HepG2 (cell line): ENCODE measurements at regions not wholly inside any gene's neighbourhood (a gene's known extent, or its start where the extent isn't known, plus 50 kb on each side); places are given as distances from the start of the nearest gene placed in this dataset.

Experiments
- ATAC-seq: fragments of 200-7000 bp; cut with Tn5 transposase; 3 replicates; pipeline ENCODE4 v1.9.1; 2020; ENCODE audit warnings: mild to moderate bottlenecking, moderate library complexity
- BruUV-seq: library from RNA; stranded (reverse); fragments of 400-500 nt; replicated peaks from 2 replicates; lab custom pipeline; 2021; lab: Mats Ljungman, UMichigan
- CTCF ChIA-PET: fragments of 300-600 bp; formaldehyde crosslinking; extraction: SDS; loops from one replicate; lab custom pipeline; 2021; ENCODE audit warnings: low total read pairs, inconsistent platforms, low intra/inter-chr PET ratio; lab: Yijun Ruan, JAX
- POLR2A ChIA-PET: fragments of 350-600 bp; sonication (Branson Sonifier 250); formaldehyde crosslinking; loops from one replicate; lab custom pipeline; 2020; ENCODE audit warnings: antibody characterized with exemption, inconsistent platforms; lab: Yijun Ruan, JAX
- DNase-seq: peaks from one replicate; pipeline ENCODE4 v3.0.0-alpha.2; 2015; ENCODE audit warnings: low spot score
- FAIRE-seq: peaks from 3 replicates; lab custom pipeline; 2011; peaks lifted over from hg19 to GRCh38; lab: Jason Lieb, UNC
- H2AFZ ChIP-seq: one replicate; pipeline ENCODE4 v1.6.1; 2011; ENCODE audit warnings: low read length, inconsistent platforms
- H3K27ac ChIP-seq: fragments of 300-600 bp; 3 replicates; pipeline ENCODE4 v1.8.0; 2011; ENCODE audit warnings: mixed run types, mild to moderate bottlenecking, mixed read lengths, low read length, inconsistent platforms; ENCODE audit not compliant: insufficient read depth; ENCODE audit errors: extremely low read length
- H3K27me3 ChIP-seq, 2 experiments: fragments of 200-600 bp in 1 of 2; 2 replicates in 1 of 2; 3 replicates in 1 of 2; pipeline versions ENCODE4 v1.6.0 to v1.8.0; 2011; ENCODE audit warnings: low read length in 2 of 2, mild to moderate bottlenecking in 2 of 2, moderate library complexity in 2 of 2, inconsistent platforms in 1 of 2; ENCODE audit not compliant: insufficient read depth in 2 of 2, control insufficient read depth in 1 of 2
- H3K36me3 ChIP-seq, 2 experiments: fragments of 200-600 bp in 1 of 2; replicated peaks in 1 of 2; 2 replicates in 1 of 2; 3 replicates in 1 of 2; pipeline versions ENCODE4 v1.5.1 to v1.8.0; 2011; ENCODE audit warnings: low read length in 2 of 2, inconsistent platforms in 1 of 2; ENCODE audit not compliant: insufficient read depth in 2 of 2, control insufficient read depth in 1 of 2
- H3K4me1 ChIP-seq: 2 replicates; pipeline ENCODE4 v1.5.1; 2012; ENCODE audit warnings: low read length, inconsistent platforms; ENCODE audit not compliant: insufficient read depth
- H3K4me2 ChIP-seq: 2 replicates; pipeline ENCODE4 v1.6.0; 2011; ENCODE audit warnings: low read depth, low read length, inconsistent platforms
- H3K4me3 ChIP-seq, 3 experiments: fragments of 200-600 bp in 1 of 3; sonication (generic), shearing (Covaris generic) in 1 of 3; replicated peaks in 1 of 3; 2 replicates each; pipeline ENCODE4 v1.5.1; 2011 to 2016; ENCODE audit warnings: low read length in 3 of 3, inconsistent platforms in 2 of 3, low read depth in 2 of 3, mild to moderate bottlenecking in 2 of 3, control low read depth in 1 of 3, mixed read lengths in 1 of 3; ENCODE audit not compliant: insufficient read depth in 1 of 3
- H3K79me2 ChIP-seq: one replicate; pipeline ENCODE4 v1.6.1; 2011; ENCODE audit warnings: low read length, inconsistent platforms; ENCODE audit not compliant: insufficient read depth
- H3K9ac ChIP-seq: 2 replicates; pipeline ENCODE4 v1.6.0; 2011; ENCODE audit warnings: mild to moderate bottlenecking, low read depth, low read length, inconsistent platforms; ENCODE audit not compliant: insufficient read depth
- H3K9me3 ChIP-seq: 2 replicates; pipeline ENCODE4 v1.5.1; 2012; ENCODE audit warnings: mild to moderate bottlenecking, low read length
- H4K20me1 ChIP-seq: 2 replicates; pipeline ENCODE4 v1.6.0; 2011; ENCODE audit warnings: inconsistent platforms, mild to moderate bottlenecking, low read length, moderate library complexity; ENCODE audit not compliant: insufficient read depth
- ATF7 ChIP-seq, 2 experiments: fragments of 450-650 bp in 1 of 2; sonication (generic) in 1 of 2; formaldehyde crosslinking in 1 of 2; IDR thresholded peaks; 2 replicates each; pipeline versions ENCODE4 v1.4.0 to v1.6.1; 2016 to 2020; ENCODE audit warnings: antibody characterized with exemption in 1 of 2, mild to moderate bottlenecking in 1 of 2, missing genetic modification reagents in 1 of 2
- ATRX ChIP-seq: sonication (generic); formaldehyde crosslinking; IDR thresholded peaks from 2 replicates; pipeline ENCODE4 v1.4.0; 2020; ENCODE audit warnings: missing genetic modification reagents, borderline replicate concordance
- FOSL1 ChIP-seq: sonication (generic); formaldehyde crosslinking; IDR thresholded peaks from 2 replicates; pipeline ENCODE4 v1.9.0; 2021; ENCODE audit warnings: missing genetic modification reagents, borderline replicate concordance
- ZBTB21 ChIP-seq: sonication (generic); formaldehyde crosslinking; IDR thresholded peaks from 2 replicates; pipeline ENCODE4 v1.4.0; 2020; ENCODE audit warnings: missing genetic modification reagents
- ZKSCAN8 ChIP-seq: IDR thresholded peaks from 2 replicates; pipeline ENCODE4 v1.6.1; 2016; ENCODE audit warnings: borderline replicate concordance, missing genetic modification reagents, missing compliant biosample characterization
- ZNF280D ChIP-seq: sonication (generic); formaldehyde crosslinking; IDR thresholded peaks from 2 replicates; pipeline ENCODE4 v1.5.1; 2020; ENCODE audit warnings: mild to moderate bottlenecking, missing genetic modification reagents
- ZNF317 ChIP-seq: sonication (generic); formaldehyde crosslinking; IDR thresholded peaks from 2 replicates; pipeline ENCODE4 v1.5.0; 2020; ENCODE audit warnings: mild to moderate bottlenecking, missing genetic modification reagents
- WGBS: methylation state at CpG from one replicate; pipeline ENCODE4 v1.1.6; 2017; ENCODE audit warnings: low lambda C conversion rate; 5-methylcytosine and 5-hydroxymethylcytosine counted together
- in situ Hi-C: cut with HindIII; loops from 2 replicates; pipeline ENCODE4 v1.10.0; 2017; ENCODE audit warnings: low pct_unique_long_range_greater_than_20kb; ENCODE audit not compliant: extremely low pct_ligation_motif_present
- intact Hi-C: fragments of 100-400 bp; cut with micrococcal nuclease; formaldehyde crosslinking; loops from one replicate; pipeline ENCODE4 v1.10.0; 2022; ENCODE audit not compliant: unreplicated experiment

- no peak for TF ChIP-seq ZNF280D (CRISPR knock-in tag)
- TF ChIP-seq ATRX (CRISPR knock-in tag), result no peak
- TF ChIP-seq ZBTB21 (CRISPR knock-in tag), result no peak
- TF ChIP-seq FOSL1 (CRISPR knock-in tag), result no peak
- no peak for TF ChIP-seq ZKSCAN8 (CRISPR knock-in tag)
Observed at GRCh38 chr13:109629737-109630136, 156.6 kb downstream of the IRS2 start (continued).

- ChIA-PET CTCF (no interaction called here), POLR2A (no interaction called here)
- no peaks in the 10 kb centered on the region for H3K79me2 ChIP-seq
- 12% methylated on average over 2 of the region's 2 CpGs for WGBS
- H4K20me1 ChIP-seq, result no peaks in the 10 kb centered on the region
- BruUV-seq, result no TSS peak
- no peak overlapping the region for H2AFZ ChIP-seq
- no peak overlapping the region for H3K9ac ChIP-seq
- H3K4me3 ChIP-seq, result no peak overlapping the region
- no peaks in the 10 kb centered on the region for H3K4me1 ChIP-seq
- peaks cover 7% of the 10 kb centered on the region for H3K9me3 ChIP-seq
- ATAC-seq, result no peak
- in situ Hi-C loops (no loop called here), intact Hi-C loops (no loop called here)
- no peaks in the 10 kb centered on the region for H3K36me3 ChIP-seq
- TF ChIP-seq ZNF317 (no peak), ATF7 (IDR thresholded peaks at IDR 0.05) (no peak), ATF7 (CRISPR knock-in tag; IDR thresholded peaks at IDR 0.05) (no peak)
- TF ChIP-seq, all 625 proteins: peak for 0
- DNase-seq (no peak), FAIRE-seq (no peak)
- Histone ChIP-seq H3K4me2 (no peak overlapping the region), H3K27me3 (no peaks in the 10 kb centered on the region; a peak in 1 of 5 replicates), H3K27ac (no peak overlapping the region)
Observed at GRCh38 chr13:109628251-109628699, 158.1 kb downstream of the IRS2 start.
